IMR-90 (cell line): ENCODE measurements at regions not wholly inside any gene's neighbourhood (a gene's known extent, or its start where the extent isn't known, plus 50 kb on each side); places are given as distances from the start of the nearest gene placed in this dataset.

Experiments
- BHLHE40 ChIP-seq: fragments of 150-350 bp; IDR thresholded peaks from 2 replicates; pipeline ENCODE4 v1.6.1; 2016; ENCODE audit warnings: mild to moderate bottlenecking, low read depth, low read length
- MXI1 ChIP-seq: IDR thresholded peaks from 2 replicates; pipeline ENCODE4 v1.6.1; 2012; ENCODE audit warnings: low read depth, mild to moderate bottlenecking, low read length, moderate library complexity, borderline replicate concordance
- POLR2A ChIP-seq: IDR thresholded peaks from 2 replicates; pipeline ENCODE4 v1.6.1; 2012; ENCODE audit warnings: mild to moderate bottlenecking, low read depth, low read length
- TF ChIP-seq, protein P1 (sequence below): conservative IDR thresholded peaks from 2 replicates; pipeline ENCODE4 v1.5.1; 2012; ENCODE audit warnings: mild to moderate bottlenecking, low read depth, low read length, improper control_type of control experiment

GRCh38 chr9:1879501-1879900 is 135.6 kb upstream of the SMARCA2 start:
- no peak for TF ChIP-seq BHLHE40
- TF ChIP-seq, protein P1, sequence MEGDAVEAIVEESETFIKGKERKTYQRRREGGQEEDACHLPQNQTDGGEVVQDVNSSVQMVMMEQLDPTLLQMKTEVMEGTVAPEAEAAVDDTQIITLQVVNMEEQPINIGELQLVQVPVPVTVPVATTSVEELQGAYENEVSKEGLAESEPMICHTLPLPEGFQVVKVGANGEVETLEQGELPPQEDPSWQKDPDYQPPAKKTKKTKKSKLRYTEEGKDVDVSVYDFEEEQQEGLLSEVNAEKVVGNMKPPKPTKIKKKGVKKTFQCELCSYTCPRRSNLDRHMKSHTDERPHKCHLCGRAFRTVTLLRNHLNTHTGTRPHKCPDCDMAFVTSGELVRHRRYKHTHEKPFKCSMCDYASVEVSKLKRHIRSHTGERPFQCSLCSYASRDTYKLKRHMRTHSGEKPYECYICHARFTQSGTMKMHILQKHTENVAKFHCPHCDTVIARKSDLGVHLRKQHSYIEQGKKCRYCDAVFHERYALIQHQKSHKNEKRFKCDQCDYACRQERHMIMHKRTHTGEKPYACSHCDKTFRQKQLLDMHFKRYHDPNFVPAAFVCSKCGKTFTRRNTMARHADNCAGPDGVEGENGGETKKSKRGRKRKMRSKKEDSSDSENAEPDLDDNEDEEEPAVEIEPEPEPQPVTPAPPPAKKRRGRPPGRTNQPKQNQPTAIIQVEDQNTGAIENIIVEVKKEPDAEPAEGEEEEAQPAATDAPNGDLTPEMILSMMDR = no peak
- TF ChIP-seq POLR2A = no peak
- no peak for TF ChIP-seq MXI1
